Hepatocyte (in vitro differentiated cells): ENCODE measurements at regions not wholly inside any gene's neighbourhood (a gene's known extent, or its start where the extent isn't known, plus 50 kb on each side); places are given as distances from the start of the nearest gene placed in this dataset.

Experiments
- CTCF ChIP-seq: fragments of 200-600 bp; sonication (generic); IDR thresholded peaks from 2 replicates; pipeline ENCODE4 v1.5.1; 2016; ENCODE audit warnings: antibody characterized with exemption, mild to moderate bottlenecking; ENCODE audit not compliant: poor library complexity
- EZH2 ChIP-seq: fragments of 200-600 bp; sonication (generic); IDR thresholded peaks from 2 replicates; pipeline ENCODE4 v1.6.1; 2016; ENCODE audit warnings: antibody characterized with exemption, mild to moderate bottlenecking, borderline replicate concordance
- EZH2phosphoT487 ChIP-seq: fragments of 200-600 bp; sonication (generic); IDR thresholded peaks from one replicate; pipeline ENCODE4 v1.6.1; 2018; ENCODE audit warnings: antibody characterized with exemption, mild to moderate bottlenecking, low read depth, moderate library complexity; ENCODE audit not compliant: unreplicated experiment, severe bottlenecking

- no peak for TF ChIP-seq CTCF
- no peak for TF ChIP-seq EZH2
- no peak for TF ChIP-seq EZH2phosphoT487
These were observed 508.8 kb upstream of the PTCHD4 start for GRCh38 chr6:48619771-48620170.
